ENCODE measurements at regions not wholly inside any gene's neighbourhood (a gene's known extent, or its start where the extent isn't known, plus 50 kb on each side); places are given as distances from the start of the nearest gene placed in this dataset.
"Not testable (repeated sequence)": the region's sequence is repeated elsewhere in the genome, so short reads cannot be mapped to it uniquely, and the experiment has no call there.

DNA sequence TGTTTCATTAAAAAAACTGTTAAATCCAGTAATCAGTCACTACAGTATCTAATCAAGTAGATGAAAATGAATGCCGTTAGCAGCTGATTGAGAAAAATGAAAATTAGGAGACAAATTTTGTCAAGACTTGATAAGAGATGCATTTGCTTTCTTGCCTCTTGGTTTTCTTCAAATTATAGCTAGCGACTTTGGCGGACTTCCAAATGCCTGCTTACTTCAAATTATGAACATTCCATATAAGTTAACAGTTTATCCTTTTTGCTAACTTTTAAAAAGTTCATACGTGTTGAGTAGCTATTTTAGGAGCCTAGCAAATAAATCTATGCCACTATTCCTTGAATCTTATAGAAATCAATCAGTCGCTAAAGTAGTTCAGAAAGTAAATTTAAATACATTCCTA is 58.8 kb downstream of the PPP4R3C start:
- no peak for DNase-seq (ENCODE audit: extremely low read depth in 1 of 11, low read depth in 9 of 11, low spot score in 4 of 11)

DNA sequence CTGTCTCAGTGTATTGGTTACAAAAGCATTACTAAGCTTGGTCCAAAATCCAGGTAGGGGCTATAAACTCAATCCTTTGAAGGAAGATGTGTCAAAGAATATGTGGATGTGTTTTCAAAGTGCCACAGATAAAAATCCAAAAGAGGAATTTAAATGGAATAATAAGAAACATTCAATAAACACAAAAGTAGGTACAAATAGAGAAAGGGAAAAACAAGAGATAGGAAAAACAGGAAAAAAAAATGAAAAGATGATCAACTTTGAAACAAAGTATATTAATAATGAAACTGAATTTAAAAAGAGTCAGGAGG is 64.0 kb downstream of the PPP4R3C start:
- no peak for DNase-seq (ENCODE audit: extremely low read depth in 1 of 11, low read depth in 9 of 11, low spot score in 4 of 11)

DNA sequence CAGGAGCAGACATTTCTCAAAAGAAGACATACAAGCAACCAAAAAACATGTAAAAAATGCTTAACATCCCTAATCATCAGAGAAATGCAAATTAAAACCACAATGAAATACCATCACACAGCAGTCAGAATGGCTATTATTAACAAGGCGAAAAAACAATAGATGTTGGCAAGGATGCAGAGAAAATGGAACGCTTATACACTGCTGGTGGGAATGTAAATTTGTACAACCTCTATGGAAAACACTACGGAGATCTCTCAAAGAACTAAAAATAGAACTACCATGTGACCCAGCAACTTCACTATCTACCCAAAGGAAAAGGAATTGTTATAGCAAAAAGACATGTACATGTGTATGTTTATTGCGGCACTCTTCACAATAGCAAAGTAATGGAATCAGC is 71.5 kb downstream of the PPP4R3C start:
- no peak for DNase-seq (ENCODE audit: extremely low read depth in 1 of 11, low read depth in 9 of 11, low spot score in 4 of 11)

DNA sequence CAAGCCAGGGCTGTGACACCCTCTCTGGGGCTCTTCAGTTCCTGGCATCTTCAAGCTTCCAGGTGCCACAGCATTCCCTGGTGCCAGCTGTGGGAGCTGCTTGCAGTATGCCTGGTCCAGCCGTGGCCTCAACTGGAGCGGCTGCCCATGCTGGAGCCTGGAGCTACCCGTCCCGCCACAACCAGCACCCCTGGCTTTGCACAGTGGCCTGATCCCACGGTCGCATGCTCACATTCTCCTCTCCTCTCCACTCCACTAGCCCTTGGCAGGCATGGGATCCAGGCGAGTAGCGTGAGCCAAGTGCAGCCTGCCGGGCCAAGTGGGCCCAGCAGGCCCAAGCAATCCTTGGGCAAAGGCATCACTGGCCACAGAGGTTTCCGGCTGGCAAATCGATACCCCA is 81.7 kb downstream of the PPP4R3C start:
- no peak for DNase-seq (ENCODE audit: extremely low read depth in 1 of 11, low read depth in 9 of 11, low spot score in 4 of 11)

DNA sequence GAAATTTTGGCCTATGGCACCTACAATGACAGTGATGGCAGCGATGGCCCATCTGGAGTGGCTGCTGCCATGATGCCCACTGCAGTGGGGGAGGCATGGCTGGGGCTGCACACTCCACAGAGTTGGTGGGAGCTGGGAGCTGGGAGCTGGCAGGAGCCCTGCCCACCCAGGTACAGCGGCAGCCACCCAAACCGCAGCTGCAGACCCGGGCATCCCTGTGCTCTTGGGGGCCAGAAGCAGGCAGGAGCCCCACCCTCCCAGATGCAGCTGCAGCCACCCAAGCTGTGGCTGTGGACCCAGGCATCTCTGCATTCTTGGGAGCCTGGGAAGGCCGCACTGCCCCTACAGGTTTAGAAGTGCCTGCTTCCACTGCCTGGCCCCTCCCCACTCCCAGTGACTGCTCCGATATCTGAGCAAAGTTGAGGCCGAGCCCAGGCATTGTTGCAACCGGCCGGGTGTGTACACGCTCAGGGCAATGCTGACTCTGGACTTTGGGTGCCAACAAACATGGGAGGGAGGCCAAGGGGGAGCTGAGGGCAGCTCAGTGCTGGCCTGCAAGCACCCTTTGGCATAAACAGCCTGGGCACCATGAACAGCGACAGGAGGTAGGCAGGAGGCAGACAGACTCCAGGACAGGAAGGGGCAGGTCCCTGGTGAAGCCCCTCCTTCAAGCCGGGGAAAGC is 82.8 kb downstream of the PPP4R3C start:
- no peak for DNase-seq (ENCODE audit: extremely low read depth in 1 of 11, low read depth in 9 of 11, low spot score in 4 of 11)

DNA sequence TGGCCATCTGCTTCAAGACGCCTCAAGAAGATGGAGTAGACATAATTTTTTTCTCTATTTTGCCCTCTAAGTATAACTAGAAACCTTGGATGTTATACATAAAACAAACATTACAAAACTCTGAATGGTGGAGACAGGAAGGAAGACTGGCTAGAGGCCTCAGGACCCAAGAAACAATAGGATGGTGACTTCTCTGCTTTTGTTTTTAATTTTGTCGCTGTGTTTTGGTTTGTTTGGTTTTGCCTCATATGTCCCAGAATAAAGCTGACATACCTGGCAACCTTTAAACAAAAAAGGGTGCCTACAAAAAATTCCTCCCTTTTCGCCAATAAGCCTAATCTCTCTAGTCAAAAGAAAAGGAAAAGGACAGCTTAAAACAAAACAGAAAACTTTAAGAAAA is 109.1 kb downstream of the PPP4R3C start:
- DNase-seq (ENCODE audit: extremely low read depth in 1 of 11, low read depth in 9 of 11, low spot score in 4 of 11): no peak

DNA sequence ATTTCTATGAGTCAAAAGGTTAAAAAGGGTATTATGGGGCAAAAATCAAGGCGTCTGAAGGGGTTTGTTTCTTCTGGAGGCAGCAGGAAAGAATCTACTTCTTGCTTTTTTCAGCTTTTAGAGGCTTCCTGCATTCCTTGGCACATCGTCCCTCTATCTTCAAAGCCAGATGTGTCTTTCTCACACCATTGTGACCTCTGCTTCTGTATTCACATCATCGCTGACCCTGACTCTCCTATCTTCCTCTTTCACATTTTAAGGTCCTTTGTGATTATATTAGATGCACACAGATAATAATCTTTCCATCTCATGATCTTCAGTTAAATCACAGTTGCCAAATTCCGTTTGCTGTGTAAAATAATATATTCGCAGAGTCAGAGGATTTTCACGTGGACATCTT is 112.7 kb downstream of the PPP4R3C start:
- DNase-seq (ENCODE audit: extremely low read depth in 1 of 11, low read depth in 9 of 11, low spot score in 4 of 11): no peak

DNA sequence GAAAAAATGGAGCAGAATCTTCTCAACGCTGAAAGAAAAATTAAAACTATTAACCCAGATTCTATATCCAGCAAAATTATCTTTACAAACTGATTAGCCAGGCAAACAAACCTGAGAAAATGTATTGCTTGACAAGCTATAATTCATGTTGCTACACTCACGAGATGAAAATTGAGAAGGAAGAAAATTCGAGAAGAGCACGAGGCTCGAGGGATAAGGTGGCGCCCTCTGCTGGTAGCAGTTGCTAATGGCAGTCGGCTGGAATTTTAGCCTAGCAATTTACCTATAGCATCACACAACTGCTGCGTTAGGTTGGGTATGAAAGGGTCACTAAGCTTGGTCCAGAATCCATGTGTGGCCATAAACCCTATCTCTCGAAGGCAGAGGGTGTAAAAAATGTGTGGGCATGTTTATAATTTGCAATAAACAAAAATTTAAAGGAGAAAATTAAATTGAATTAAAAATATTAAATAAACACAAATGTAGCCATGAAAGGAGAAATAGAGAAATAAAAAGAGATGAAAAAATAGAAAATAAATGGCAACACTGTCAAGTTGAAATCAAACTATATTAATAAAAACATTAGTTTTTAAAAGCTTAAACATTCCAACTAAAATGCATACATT is 126.6 kb downstream of the PPP4R3C start:
- peak in 8 of 11 donors; percentile 1 to 13 (median 3) for DNase-seq (ENCODE audit: extremely low read depth in 1 of 11, low read depth in 9 of 11, low spot score in 4 of 11)

DNA sequence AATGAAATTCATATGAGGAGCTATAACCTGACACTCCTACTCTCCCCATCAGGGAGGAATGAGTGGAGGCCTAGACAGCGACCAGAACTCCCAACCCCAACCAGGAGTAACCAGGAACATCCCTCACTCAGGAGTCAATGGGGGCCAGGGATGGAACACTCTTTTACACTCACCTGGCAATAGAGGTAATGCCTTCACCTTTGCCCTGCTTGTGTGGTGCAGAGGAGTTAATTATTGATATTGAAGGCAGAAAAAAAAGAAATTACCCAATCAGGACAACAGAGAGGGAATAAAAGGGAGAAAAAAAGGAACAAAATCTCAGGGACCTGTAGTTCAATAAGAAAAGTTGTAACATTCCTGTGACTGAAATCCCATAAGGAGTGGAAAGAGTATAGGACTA is 141.5 kb downstream of the PPP4R3C start:
- no peak for DNase-seq (ENCODE audit: extremely low read depth in 1 of 11, low read depth in 9 of 11, low spot score in 4 of 11)

DNA sequence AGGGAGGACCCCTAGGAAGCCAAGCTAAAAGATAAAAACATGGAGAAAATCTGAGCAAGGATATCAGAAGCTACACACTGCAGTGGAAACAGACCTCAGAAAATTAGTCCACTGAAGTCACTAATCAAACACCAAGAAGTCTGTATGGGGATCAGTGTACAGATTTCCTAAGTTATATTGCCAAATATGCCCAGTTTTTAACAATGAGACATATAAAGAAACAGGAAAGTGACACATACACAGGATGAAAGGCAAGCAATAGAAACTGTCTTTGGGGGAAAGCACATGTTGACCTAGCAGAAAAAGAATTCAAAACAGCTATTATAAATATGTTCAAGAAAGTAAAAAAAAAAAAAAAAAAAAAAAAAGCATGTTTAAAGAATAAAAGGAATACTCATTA is 153.7 kb downstream of the PPP4R3C start:
- no peak for DNase-seq (ENCODE audit: extremely low read depth in 1 of 11, low read depth in 9 of 11, low spot score in 4 of 11)

DNA sequence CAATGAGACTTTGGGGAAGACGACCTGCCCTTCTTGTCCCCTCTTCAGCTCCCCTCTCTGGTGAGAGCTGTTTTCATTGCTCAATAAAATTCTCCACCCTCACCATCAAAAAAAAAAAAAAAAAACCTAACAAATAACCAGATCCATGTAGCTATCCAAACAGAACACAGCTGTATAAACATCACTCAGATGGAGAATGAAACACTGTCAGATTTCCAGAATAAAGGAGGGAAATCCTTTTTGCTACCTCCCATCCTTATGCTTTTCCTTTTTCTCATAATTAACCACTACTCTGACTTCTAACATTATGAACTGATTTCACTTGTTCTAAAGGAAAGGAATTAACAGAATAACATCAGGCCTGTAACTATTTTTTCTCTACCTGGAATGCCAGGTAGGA is 155.6 kb downstream of the PPP4R3C start:
- no peak for DNase-seq (ENCODE audit: extremely low read depth in 1 of 11, low read depth in 9 of 11, low spot score in 4 of 11)

DNA sequence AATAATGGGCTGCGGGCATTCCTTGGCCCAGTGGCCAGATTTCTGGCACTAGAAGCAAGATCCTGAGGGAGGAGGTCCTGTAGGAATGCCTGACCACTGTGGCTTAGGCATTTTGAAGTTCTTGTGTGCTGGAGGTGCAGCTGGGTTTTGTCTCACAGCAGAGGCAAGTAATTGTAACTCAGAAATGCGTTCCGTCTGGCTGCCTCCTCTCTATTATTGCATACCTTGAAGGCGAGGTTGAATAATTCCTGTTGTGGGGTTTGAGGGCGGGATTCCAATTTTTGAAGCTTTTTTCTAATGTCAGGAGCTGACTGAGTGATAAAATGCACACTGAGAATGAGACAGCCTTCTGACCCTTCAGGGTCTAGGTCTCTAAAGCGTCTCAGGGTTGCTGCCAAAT is 170.6 kb downstream of the PPP4R3C start:
- DNase-seq (ENCODE audit: extremely low read depth in 1 of 11, low read depth in 9 of 11, low spot score in 4 of 11): peak in 1 of 11 donors; percentile 5

DNA sequence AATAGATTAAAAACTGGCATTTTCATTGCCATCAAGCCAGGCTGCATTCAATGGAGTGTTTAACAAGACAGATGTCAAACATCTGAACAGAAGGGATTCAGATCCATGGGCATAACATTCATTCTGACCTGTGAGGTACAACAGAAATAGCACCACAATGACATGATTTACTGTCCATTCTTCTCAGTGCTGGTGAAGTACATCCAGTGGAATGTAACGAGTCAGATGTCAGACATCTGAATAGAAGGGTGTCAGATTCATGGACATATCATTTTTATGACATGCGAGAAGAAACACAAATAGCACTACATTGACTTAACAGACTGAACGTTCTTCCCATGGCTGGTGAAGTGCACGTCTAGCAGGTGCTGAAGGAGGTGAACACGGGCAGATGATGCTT is 186.4 kb downstream of the PPP4R3C start:
- no peak for DNase-seq (ENCODE audit: extremely low read depth in 1 of 11, low read depth in 9 of 11, low spot score in 4 of 11)

DNA sequence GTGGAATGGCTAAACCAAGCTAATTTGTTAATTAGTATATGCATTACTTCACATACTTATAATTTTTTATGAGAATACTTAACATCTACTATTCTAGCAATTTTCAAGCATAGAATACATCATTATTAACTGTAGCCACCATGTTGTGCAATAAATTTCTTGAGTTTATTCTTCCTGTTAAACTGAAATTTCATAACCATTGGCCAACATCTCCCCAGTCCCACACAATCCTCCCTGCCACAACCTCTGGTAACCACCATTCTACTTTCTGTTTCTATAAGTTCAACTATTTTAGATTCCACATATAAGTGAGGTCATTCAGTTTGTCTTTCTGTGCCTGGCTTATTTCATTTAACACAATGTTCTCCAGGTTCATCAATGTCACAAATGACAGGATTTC is 208.5 kb downstream of the PPP4R3C start:
- no peak for DNase-seq (ENCODE audit: extremely low read depth in 1 of 11, low read depth in 9 of 11, low spot score in 4 of 11)

DNA sequence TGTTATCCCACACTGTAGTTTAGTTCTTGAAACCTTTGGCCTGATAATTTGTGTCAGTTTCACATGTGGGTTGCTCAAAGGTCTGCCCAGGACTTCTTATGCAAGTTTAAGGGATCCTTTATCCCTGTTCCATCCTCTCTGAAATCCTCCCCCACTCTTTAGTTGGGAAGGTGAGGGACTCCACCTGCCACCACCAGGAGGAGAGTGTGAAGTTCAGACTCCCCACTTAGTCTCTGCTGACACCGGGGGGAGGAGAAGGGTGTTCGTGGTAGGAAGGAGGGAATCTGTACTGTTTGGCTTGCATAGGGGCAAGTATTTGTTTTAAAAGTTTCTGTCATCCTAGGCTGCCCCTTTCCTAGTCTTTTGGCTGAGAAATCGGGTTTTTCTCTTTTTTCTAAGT is 211.8 kb downstream of the PPP4R3C start:
- no peak for DNase-seq (ENCODE audit: extremely low read depth in 1 of 11, low read depth in 9 of 11, low spot score in 4 of 11)

DNA sequence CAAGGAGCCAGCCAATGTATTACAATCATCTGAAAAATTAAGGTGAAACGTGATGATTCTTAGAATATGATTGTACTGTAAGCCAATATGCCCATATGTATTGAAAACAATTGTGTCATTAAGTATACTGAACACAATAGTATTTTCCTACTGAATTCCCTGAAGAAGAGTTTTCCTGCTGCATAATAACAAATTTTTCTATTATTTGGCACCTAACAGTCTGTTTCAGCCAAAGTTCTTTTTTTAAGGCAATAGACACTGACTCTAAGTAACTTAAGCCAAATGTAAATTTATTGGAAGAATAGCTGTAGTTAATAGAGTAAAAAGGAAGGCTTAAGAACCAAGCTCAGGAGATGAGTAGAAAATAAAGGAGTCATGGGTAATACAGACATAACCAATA is 220.6 kb downstream of the PPP4R3C start:
- DNase-seq (ENCODE audit: extremely low read depth in 1 of 11, low read depth in 9 of 11, low spot score in 4 of 11): no peak

DNA sequence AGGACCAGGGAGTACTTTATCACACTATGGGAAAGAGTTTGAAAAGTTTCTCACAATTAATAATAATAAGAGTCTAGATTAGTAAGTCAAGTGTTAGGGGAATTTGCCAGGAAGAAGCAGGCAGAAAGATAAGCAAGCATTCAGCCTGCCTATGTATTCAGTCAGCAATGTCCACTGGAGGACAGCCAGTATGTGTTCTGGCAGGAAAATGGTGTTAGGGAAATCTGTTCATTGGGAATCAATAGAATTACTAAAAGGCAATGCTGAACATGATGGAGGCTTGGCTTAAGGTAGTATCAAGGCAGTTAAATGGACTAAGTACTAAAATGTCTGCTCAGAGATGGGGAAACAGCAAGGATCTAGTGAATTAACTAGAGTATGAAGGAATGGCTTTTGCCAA is 221.2 kb downstream of the PPP4R3C start:
- no peak for DNase-seq (ENCODE audit: extremely low read depth in 1 of 11, low read depth in 9 of 11, low spot score in 4 of 11)

DNA sequence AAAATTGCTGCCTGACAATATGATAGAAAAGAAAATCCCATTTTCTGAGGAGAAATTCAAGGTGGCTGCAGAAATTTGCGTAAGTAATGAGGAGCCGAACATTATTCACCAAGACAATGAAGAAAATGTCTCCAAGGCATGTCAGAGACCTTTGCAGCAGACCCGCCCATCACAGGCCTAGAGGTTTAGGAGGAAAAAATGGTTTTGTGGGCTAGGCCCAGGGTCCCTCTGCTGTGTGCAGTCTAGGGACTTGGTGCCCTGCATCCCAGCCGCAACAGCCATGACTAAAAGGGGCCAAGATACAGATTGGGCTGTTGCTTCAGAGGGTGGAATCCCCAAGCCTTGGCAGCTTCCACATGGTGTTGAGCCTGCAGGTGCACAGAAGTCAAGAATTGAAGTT is 223.1 kb downstream of the PPP4R3C start:
- not testable (repeated sequence) for DNase-seq (ENCODE audit: extremely low read depth in 1 of 11, low read depth in 9 of 11, low spot score in 4 of 11)

DNA sequence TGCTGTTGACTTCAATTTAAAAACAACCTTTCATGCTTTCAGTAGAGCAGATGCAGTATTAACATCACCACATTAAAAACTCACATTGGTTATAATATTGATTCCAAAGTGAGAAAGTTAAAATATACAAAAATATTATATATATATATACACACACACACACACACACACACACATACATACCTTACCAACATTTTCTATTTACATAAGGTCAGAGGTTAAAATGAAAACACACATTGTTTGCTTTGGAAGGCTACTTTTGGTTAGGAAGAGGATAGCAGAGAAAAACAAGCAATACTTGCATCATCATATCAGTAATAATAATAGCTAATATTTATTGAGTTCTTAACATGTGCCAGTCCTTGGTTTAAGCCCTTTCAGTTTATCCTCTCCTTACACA is 226.5 kb downstream of the PPP4R3C start:
- DNase-seq (ENCODE audit: extremely low read depth in 1 of 11, low read depth in 9 of 11, low spot score in 4 of 11): no peak

DNA sequence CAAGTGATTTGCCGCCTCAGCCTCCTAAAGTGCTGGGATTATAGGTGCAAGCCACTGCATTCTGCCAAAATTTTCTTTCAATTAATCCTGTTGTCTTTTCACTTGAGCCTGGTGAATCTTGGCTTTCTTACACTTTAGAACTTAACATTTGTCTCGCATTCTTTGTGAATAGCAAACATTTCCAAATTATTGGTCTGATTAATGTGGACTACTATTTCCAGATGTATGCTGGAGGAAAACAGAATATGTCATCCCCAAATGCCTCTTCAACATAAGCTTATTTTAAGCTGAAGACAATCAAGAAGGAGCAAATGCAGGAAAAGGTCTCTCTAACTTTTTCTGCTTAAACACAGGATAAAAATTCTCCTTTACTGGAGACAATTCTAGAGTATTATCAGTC is 233.4 kb downstream of the PPP4R3C start:
- no peak for DNase-seq (ENCODE audit: extremely low read depth in 1 of 11, low read depth in 9 of 11, low spot score in 4 of 11)

DNA sequence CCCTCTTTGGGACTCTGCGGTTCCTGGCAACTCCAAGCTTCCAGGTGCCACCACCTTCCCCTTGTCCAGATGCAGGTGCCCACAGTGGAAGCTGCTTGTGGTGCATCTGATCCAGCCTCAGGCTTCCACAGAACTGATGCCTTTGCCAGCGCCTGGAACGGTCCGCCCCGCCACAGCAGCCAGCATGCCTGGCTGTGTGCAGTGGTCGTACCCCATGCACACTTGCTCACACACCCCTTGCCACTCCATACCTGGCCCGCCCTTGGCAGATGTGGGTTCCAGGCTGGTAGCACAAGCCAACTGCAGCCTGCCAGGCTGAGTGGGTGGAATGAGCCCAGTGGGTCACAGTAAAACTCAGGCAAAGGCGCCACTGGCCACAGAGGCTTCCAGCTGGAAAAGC is 240.5 kb downstream of the PPP4R3C start:
- DNase-seq (ENCODE audit: extremely low read depth in 1 of 11, low read depth in 9 of 11, low spot score in 4 of 11): no peak

All from renal cortex interstitium (tissue), 11 donors.